ENCODE measurements at regions not wholly inside any gene's neighbourhood (a gene's known extent, or its start where the extent isn't known, plus 50 kb on each side); places are given as distances from the start of the nearest gene placed in this dataset.

- TF ChIP-seq EZH2phosphoT487 (IDR thresholded peaks at IDR 0.05; ENCODE audit: borderline replicate concordance, low read depth) (no peak), EP300 (IDR thresholded peaks at IDR 0.05; ENCODE audit: borderline replicate concordance in 1 of 2, low read depth in 1 of 2, low read length in 1 of 2) (peak in 1 of 2 experiments; percentile 9; a peak in 1 of 4 replicates), CTCF (IDR thresholded peaks at IDR 0.05) (no peak), FOXM1 (IDR thresholded peaks at IDR 0.05; ENCODE audit: low read depth) (no peak), SIN3A (IDR thresholded peaks at IDR 0.05; ENCODE audit: borderline replicate concordance, low read depth, low read length) (no peak), FOSL2 (IDR thresholded peaks at IDR 0.05; ENCODE audit: borderline replicate concordance, low read depth) (no peak), RCOR1 (IDR thresholded peaks at IDR 0.05; ENCODE audit: low read length) (no peak), TEAD4 (IDR thresholded peaks at IDR 0.05; ENCODE audit: borderline replicate concordance, insufficient read depth) (no peak), JUND (IDR thresholded peaks at IDR 0.05) (no peak), POLR2AphosphoS5 (IDR thresholded peaks at IDR 0.05; ENCODE audit: low read depth, low read length) (no peak)
Observed at GRCh38 chr12:46124132-46124847, 133.9 kb upstream of the SCAF11 start.

All from SK-N-SH (cell line).